ENCODE measurements at regions not wholly inside any gene's neighbourhood (a gene's known extent, or its start where the extent isn't known, plus 50 kb on each side); places are given as distances from the start of the nearest gene placed in this dataset.

DNA sequence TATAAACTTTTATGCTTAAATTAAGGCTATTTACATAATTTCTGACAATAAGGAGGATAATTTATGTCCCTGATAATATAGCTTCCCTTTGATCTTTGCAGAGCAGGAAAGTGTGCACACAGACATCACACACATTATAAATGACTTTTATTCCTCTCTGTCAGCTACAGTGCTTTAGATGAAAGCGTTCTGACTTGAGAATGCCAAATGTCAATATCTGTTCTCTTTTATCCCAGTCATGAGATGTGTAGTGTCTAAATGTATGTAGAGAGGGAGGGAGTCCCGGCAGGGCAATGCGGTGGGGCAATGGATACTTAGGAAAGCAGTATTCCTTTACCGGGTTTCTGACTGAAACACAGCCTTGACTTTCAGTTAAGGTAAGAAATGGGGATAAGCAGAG is 225.4 kb upstream of the CHORDC1 start:
- Mint-ChIP-seq H3K4me3 (no peak overlapping the region), H3K27me3 (no peaks in the 10 kb centered on the region), H3K36me3 (no peaks in the 10 kb centered on the region), H3K27ac (no peak overlapping the region), H3K9me3 (no peaks in the 10 kb centered on the region), H3K4me1 (peaks cover 13 to 16% (median 15%) of the 10 kb centered on the region in 3 donors)
- no peaks in the 10 kb centered on the region for H3K36me3 ChIP-seq (ENCODE audit: control insufficient read depth in 2 of 2, extremely low read depth in 1 of 2, insufficient read depth in 1 of 2, low read length in 1 of 2)
- H3K4me1 ChIP-seq (ENCODE audit: control insufficient read depth in 1 of 2, extremely low read depth in 1 of 2, insufficient read depth in 2 of 2, low read length in 2 of 2), result no peaks in the 10 kb centered on the region
- 100% methylated on average over 2 of the region's 4 CpGs for WGBS (ENCODE audit: insufficient coverage)
- CTCF ChIA-PET, result no interaction called here
- H3K27ac ChIP-seq (ENCODE audit: low read length), result no peak overlapping the region
- H3K27me3 ChIP-seq (replicated peaks in 1 of 2; ENCODE audit: control insufficient read depth in 2 of 2, extremely low read depth in 1 of 2, insufficient read depth in 2 of 2, low read length in 1 of 2), result no peaks in the 10 kb centered on the region
- no peak for DNase-seq
- no peak for ATAC-seq (replicated peaks in 1 of 4)
- POLR2A ChIA-PET, result no interaction called here
- H3K9me3 ChIP-seq, result no peaks in the 10 kb centered on the region
- no peak overlapping the region for H3K4me3 ChIP-seq (ENCODE audit: control insufficient read depth in 1 of 2, extremely low read depth in 1 of 2, low read length in 1 of 2)

DNA sequence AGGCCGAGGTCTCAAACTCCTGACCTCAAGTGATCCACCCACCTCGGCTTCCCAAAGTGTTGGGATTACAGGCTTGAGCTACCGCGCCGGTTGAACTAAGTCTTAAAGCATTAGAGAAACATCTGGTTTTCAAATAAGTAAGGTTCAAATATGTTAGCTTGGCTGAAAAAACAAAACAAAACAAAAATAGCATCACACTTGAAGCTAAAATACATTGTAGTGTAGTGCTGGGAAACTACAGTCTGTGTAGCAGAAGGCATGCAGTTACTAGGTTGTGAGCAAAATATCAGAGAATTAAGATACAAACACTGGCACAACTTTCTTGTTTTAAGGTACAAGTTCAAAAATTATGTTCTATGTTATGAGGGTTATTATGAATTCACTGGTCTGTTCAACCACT is 224.8 kb upstream of the CHORDC1 start:
- POLR2A ChIA-PET, result no interaction called here
- H3K9me3 Mint-ChIP-seq, result no peaks in the 10 kb centered on the region
- no peaks in the 10 kb centered on the region for H3K36me3 Mint-ChIP-seq
- no peaks in the 10 kb centered on the region for H3K27me3 ChIP-seq (replicated peaks in 1 of 2; ENCODE audit: control insufficient read depth in 2 of 2, extremely low read depth in 1 of 2, insufficient read depth in 2 of 2, low read length in 1 of 2)
- H3K27me3 Mint-ChIP-seq, result no peaks in the 10 kb centered on the region
- WGBS (ENCODE audit: insufficient coverage), result 88% methylated on average over 1 of the region's 5 CpGs
- H3K4me3 Mint-ChIP-seq, result no peak overlapping the region
- no peaks in the 10 kb centered on the region for H3K9me3 ChIP-seq
- no peaks in the 10 kb centered on the region for H3K36me3 ChIP-seq (ENCODE audit: control insufficient read depth in 2 of 2, extremely low read depth in 1 of 2, insufficient read depth in 1 of 2, low read length in 1 of 2)
- H3K4me1 Mint-ChIP-seq, result peaks cover 13 to 16% (median 15%) of the 10 kb centered on the region in 3 donors
- DNase-seq, result no peak
- no peak for ATAC-seq (replicated peaks in 1 of 4)
- H3K27ac Mint-ChIP-seq, result no peak overlapping the region
- no peaks in the 10 kb centered on the region for H3K4me1 ChIP-seq (ENCODE audit: control insufficient read depth in 1 of 2, extremely low read depth in 1 of 2, insufficient read depth in 2 of 2, low read length in 2 of 2)
- no peak overlapping the region for H3K4me3 ChIP-seq (ENCODE audit: control insufficient read depth in 1 of 2, extremely low read depth in 1 of 2, low read length in 1 of 2)
- no peak overlapping the region for H3K27ac ChIP-seq (ENCODE audit: low read length)
- CTCF ChIA-PET, result no interaction called here

DNA sequence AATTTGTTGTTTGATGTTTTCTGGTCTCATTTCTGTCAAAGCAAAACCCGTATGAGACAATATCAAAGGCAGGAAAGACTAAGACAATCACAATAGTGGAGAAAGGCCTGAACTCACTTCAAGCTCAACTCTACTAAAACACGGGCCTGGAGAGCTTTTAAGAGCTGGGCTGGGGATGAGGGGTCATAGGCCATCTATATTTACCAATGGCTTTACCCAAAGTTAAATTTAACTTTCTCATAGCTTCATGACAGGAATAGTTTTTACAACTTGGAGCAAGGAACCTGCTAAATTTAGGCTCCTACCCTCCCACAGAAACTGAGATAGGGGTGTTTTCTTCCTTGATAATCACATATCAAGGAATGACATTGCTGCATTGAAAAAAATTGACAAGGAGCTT is 223.4 kb upstream of the CHORDC1 start:
- Mint-ChIP-seq H3K4me1 (peaks cover 13 to 16% (median 15%) of the 10 kb centered on the region in 3 donors), H3K9me3 (no peaks in the 10 kb centered on the region), H3K27ac (no peak overlapping the region), H3K36me3 (no peaks in the 10 kb centered on the region), H3K27me3 (no peaks in the 10 kb centered on the region), H3K4me3 (no peak overlapping the region)
- no peaks in the 10 kb centered on the region for H3K9me3 ChIP-seq
- H3K36me3 ChIP-seq (ENCODE audit: control insufficient read depth in 2 of 2, extremely low read depth in 1 of 2, insufficient read depth in 1 of 2, low read length in 1 of 2), result no peaks in the 10 kb centered on the region
- H3K4me1 ChIP-seq (ENCODE audit: control insufficient read depth in 1 of 2, extremely low read depth in 1 of 2, insufficient read depth in 2 of 2, low read length in 2 of 2), result no peaks in the 10 kb centered on the region
- ATAC-seq (replicated peaks in 1 of 4), result no peak
- ChIA-PET CTCF (no interaction called here), POLR2A (no interaction called here)
- DNase-seq, result no peak
- no CpG with 5 or more reads among the region's 2 CpGs for WGBS (ENCODE audit: insufficient coverage)
- H3K4me3 ChIP-seq (ENCODE audit: control insufficient read depth in 1 of 2, extremely low read depth in 1 of 2, low read length in 1 of 2), result no peak overlapping the region
- H3K27ac ChIP-seq (ENCODE audit: low read length), result no peak overlapping the region
- no peaks in the 10 kb centered on the region for H3K27me3 ChIP-seq (replicated peaks in 1 of 2; ENCODE audit: control insufficient read depth in 2 of 2, extremely low read depth in 1 of 2, insufficient read depth in 2 of 2, low read length in 1 of 2)

DNA sequence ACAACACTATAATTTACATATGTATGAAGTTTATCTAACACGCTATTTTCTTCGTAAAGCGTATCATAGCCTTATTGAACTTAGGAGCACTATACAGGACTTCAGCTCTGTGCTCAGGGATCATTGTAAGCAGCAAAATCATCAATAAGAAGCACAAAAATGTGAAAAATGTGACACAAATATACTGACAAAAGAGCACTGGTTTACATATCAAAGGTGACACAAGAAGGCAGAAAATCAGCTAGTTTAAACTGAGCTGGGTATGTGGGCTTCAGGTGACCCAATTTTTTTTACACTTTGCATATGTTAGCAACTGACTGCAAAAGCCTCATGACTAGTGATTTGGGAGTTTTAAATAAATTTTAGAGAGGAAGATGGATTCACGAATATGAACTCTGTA is 215.2 kb upstream of the CHORDC1 start:
- H3K27ac Mint-ChIP-seq, result no peak overlapping the region
- Histone ChIP-seq H3K9me3 (no peaks in the 10 kb centered on the region), H3K4me1 (ENCODE audit: control insufficient read depth in 1 of 2, extremely low read depth in 1 of 2, insufficient read depth in 2 of 2, low read length in 2 of 2) (no peaks in the 10 kb centered on the region), H3K36me3 (ENCODE audit: control insufficient read depth in 2 of 2, extremely low read depth in 1 of 2, insufficient read depth in 1 of 2, low read length in 1 of 2) (no peaks in the 10 kb centered on the region), H3K27me3 (replicated peaks in 1 of 2; ENCODE audit: control insufficient read depth in 2 of 2, extremely low read depth in 1 of 2, insufficient read depth in 2 of 2, low read length in 1 of 2) (no peaks in the 10 kb centered on the region), H3K27ac (ENCODE audit: low read length) (no peak overlapping the region), H3K4me3 (ENCODE audit: control insufficient read depth in 1 of 2, extremely low read depth in 1 of 2, low read length in 1 of 2) (no peak overlapping the region)
- H3K4me3 Mint-ChIP-seq, result no peak overlapping the region
- DNase-seq, result no peak
- ChIA-PET POLR2A (no interaction called here), CTCF (no interaction called here)
- H3K36me3 Mint-ChIP-seq, result no peaks in the 10 kb centered on the region
- ATAC-seq (replicated peaks in 1 of 4), result no peak
- no peaks in the 10 kb centered on the region for H3K4me1 Mint-ChIP-seq
- H3K9me3 Mint-ChIP-seq, result no peaks in the 10 kb centered on the region
- no peaks in the 10 kb centered on the region for H3K27me3 Mint-ChIP-seq
- WGBS (ENCODE audit: insufficient coverage), result no CpG with 5 or more reads among the region's 4 CpGs

DNA sequence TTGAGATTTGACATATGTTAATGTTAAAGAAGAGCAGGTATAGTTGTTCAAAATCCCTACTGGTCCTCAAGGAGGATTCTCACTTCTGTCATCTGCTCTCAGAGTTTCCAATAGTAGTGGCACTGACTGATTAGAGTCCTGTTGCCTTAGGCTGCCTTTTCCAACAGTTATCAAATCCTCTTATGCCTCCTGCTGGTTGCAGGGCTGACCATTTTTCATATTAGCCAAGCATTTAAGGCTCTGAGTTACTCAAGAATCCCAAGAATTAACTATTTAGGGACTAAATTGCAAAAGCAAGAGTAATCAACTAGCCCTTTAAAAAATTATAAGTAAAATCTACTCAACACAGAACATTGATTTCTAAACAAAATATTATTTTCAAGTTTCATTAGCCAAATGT is 212.0 kb upstream of the CHORDC1 start:
- ChIA-PET CTCF (no interaction called here), POLR2A (no interaction called here)
- Histone ChIP-seq H3K9me3 (no peaks in the 10 kb centered on the region), H3K36me3 (ENCODE audit: control insufficient read depth in 2 of 2, extremely low read depth in 1 of 2, insufficient read depth in 1 of 2, low read length in 1 of 2) (no peaks in the 10 kb centered on the region), H3K27ac (ENCODE audit: low read length) (no peak overlapping the region), H3K4me1 (ENCODE audit: control insufficient read depth in 1 of 2, extremely low read depth in 1 of 2, insufficient read depth in 2 of 2, low read length in 2 of 2) (no peaks in the 10 kb centered on the region), H3K27me3 (replicated peaks in 1 of 2; ENCODE audit: control insufficient read depth in 2 of 2, extremely low read depth in 1 of 2, insufficient read depth in 2 of 2, low read length in 1 of 2) (no peaks in the 10 kb centered on the region), H3K4me3 (ENCODE audit: control insufficient read depth in 1 of 2, extremely low read depth in 1 of 2, low read length in 1 of 2) (no peak overlapping the region)
- Mint-ChIP-seq H3K27me3 (no peaks in the 10 kb centered on the region), H3K4me3 (no peak overlapping the region), H3K27ac (no peak overlapping the region), H3K9me3 (no peaks in the 10 kb centered on the region), H3K4me1 (no peaks in the 10 kb centered on the region), H3K36me3 (no peaks in the 10 kb centered on the region)
- ATAC-seq (replicated peaks in 1 of 4) (no peak), DNase-seq (peak in 1 of 35 experiments; percentile 2)

DNA sequence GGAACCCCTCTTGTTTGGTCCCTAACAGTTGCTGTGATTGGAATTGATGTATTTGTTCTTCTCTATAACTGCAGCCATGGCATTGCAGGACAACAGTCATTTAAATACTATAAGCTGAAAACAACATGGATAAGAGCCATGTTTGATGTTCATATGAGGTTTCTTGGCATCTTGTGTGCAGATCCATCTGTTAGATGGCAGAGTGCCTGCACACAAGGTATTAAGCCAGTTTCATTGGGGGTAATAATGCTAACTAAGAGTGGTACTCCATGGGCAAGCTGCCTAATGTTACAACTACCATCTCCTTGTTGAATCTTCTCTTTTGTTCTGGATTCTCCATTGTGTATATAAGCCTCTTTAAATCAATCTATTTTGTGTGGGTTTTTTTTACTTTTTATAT is 206.0 kb upstream of the CHORDC1 start:
- H3K27me3 Mint-ChIP-seq, result peaks cover 0 to 1% of the 10 kb centered on the region in 2 donors
- POLR2A ChIA-PET, result no interaction called here
- H3K4me3 Mint-ChIP-seq, result no peak overlapping the region
- Histone ChIP-seq H3K4me3 (ENCODE audit: control insufficient read depth in 1 of 2, extremely low read depth in 1 of 2, low read length in 1 of 2) (no peak overlapping the region), H3K27ac (ENCODE audit: low read length) (no peak overlapping the region), H3K36me3 (ENCODE audit: control insufficient read depth in 2 of 2, extremely low read depth in 1 of 2, insufficient read depth in 1 of 2, low read length in 1 of 2) (no peaks in the 10 kb centered on the region), H3K27me3 (replicated peaks in 1 of 2; ENCODE audit: control insufficient read depth in 2 of 2, extremely low read depth in 1 of 2, insufficient read depth in 2 of 2, low read length in 1 of 2) (no peaks in the 10 kb centered on the region), H3K9me3 (no peaks in the 10 kb centered on the region), H3K4me1 (ENCODE audit: control insufficient read depth in 1 of 2, extremely low read depth in 1 of 2, insufficient read depth in 2 of 2, low read length in 2 of 2) (no peaks in the 10 kb centered on the region)
- ATAC-seq (replicated peaks in 1 of 4), result no peak
- no peaks in the 10 kb centered on the region for H3K36me3 Mint-ChIP-seq
- H3K9me3 Mint-ChIP-seq, result no peaks in the 10 kb centered on the region
- no peak for DNase-seq
- no peak overlapping the region for H3K27ac Mint-ChIP-seq
- CTCF ChIA-PET, result no interaction called here
- H3K4me1 Mint-ChIP-seq, result no peaks in the 10 kb centered on the region

DNA sequence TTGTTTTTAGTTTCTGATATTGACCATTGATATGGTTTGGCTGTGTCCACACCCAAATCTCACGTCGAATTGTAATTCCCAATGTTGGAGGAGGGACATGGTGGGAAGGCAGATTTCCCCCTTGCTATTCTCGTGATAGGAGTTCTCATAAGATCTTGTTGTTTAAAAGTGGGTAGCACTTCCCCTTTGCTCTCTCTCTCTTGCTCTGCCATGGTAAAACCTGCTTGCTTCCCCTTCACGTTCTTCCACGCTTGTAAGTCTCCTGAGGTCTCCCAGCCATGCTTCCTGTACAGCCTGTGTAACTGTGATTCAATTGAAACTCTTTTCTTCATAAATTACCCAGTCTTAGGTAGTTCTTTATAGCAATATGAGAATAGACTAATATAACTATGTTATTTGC is 203.6 kb upstream of the CHORDC1 start:
- no peak overlapping the region for H3K4me3 Mint-ChIP-seq
- ChIA-PET POLR2A (no interaction called here), CTCF (no interaction called here)
- ATAC-seq (replicated peaks in 1 of 4) (no peak), DNase-seq (no peak)
- Histone ChIP-seq H3K27ac (ENCODE audit: low read length) (no peak overlapping the region), H3K4me3 (ENCODE audit: control insufficient read depth in 1 of 2, extremely low read depth in 1 of 2, low read length in 1 of 2) (no peak overlapping the region), H3K4me1 (ENCODE audit: control insufficient read depth in 1 of 2, extremely low read depth in 1 of 2, insufficient read depth in 2 of 2, low read length in 2 of 2) (no peaks in the 10 kb centered on the region), H3K36me3 (ENCODE audit: control insufficient read depth in 2 of 2, extremely low read depth in 1 of 2, insufficient read depth in 1 of 2, low read length in 1 of 2) (no peaks in the 10 kb centered on the region), H3K9me3 (no peaks in the 10 kb centered on the region), H3K27me3 (replicated peaks in 1 of 2; ENCODE audit: control insufficient read depth in 2 of 2, extremely low read depth in 1 of 2, insufficient read depth in 2 of 2, low read length in 1 of 2) (no peaks in the 10 kb centered on the region)
- no peaks in the 10 kb centered on the region for H3K4me1 Mint-ChIP-seq
- WGBS (ENCODE audit: insufficient coverage), result 94% methylated on average over 2 of the region's 5 CpGs
- no peaks in the 10 kb centered on the region for H3K36me3 Mint-ChIP-seq
- H3K27ac Mint-ChIP-seq, result no peak overlapping the region
- no peaks in the 10 kb centered on the region for H3K9me3 Mint-ChIP-seq
- H3K27me3 Mint-ChIP-seq, result peaks cover 0 to 1% of the 10 kb centered on the region in 2 donors
